Thyroid gland (tissue), 4 donors: ENCODE measurements at regions not wholly inside any gene's neighbourhood (a gene's known extent, or its start where the extent isn't known, plus 50 kb on each side); places are given as distances from the start of the nearest gene placed in this dataset.
"Not testable (repeated sequence)": the region's sequence is repeated elsewhere in the genome, so short reads cannot be mapped to it uniquely, and the experiment has no call there.

Source experiments
- POLR2A ChIP-seq, 2 donors: fragments of 450-650 bp; IDR thresholded peaks; one replicate each; pipeline ENCODE4 v1.6.1; 2017; ENCODE audit warnings: antibody characterized with exemption in 2 of 2, mild to moderate bottlenecking in 2 of 2, moderate library complexity in 1 of 2
- TF ChIP-seq, protein P1 (sequence below), 6 experiments: fragments of 200-600 bp in 3 of 6; fragments of 450-650 bp in 3 of 6; sonication (generic) in 3 of 6; IDR thresholded peaks; one replicate each; pipeline ENCODE4 v1.5.1; 2016 to 2019; ENCODE audit warnings: antibody characterized with exemption in 6 of 6, mild to moderate bottlenecking in 2 of 6, inconsistent platforms in 1 of 6, moderate library complexity in 1 of 6

DNA sequence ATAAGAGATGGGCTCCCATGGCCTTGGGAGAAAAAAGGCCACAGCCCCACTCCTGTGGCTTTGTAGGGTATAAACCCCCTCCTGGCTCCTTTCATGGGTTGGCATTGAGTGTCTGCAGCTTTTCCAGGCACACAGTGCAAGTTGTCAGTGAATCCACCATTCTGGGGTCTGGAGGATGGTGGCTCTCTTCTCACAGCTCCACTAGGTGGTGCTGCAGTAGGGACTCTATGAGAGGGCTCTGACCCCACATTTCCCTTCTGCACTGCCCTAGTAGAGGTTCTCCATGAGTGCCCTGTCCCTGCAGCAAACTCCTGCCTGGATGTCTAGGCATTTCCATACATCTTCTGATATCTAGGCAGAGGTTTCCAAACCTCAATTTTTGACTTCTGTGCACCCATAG, 136.5 kb upstream of the FRG2C start:
- TF ChIP-seq POLR2A (IDR thresholded peaks at IDR 0.05), result not testable (repeated sequence)
- TF ChIP-seq, protein P1, sequence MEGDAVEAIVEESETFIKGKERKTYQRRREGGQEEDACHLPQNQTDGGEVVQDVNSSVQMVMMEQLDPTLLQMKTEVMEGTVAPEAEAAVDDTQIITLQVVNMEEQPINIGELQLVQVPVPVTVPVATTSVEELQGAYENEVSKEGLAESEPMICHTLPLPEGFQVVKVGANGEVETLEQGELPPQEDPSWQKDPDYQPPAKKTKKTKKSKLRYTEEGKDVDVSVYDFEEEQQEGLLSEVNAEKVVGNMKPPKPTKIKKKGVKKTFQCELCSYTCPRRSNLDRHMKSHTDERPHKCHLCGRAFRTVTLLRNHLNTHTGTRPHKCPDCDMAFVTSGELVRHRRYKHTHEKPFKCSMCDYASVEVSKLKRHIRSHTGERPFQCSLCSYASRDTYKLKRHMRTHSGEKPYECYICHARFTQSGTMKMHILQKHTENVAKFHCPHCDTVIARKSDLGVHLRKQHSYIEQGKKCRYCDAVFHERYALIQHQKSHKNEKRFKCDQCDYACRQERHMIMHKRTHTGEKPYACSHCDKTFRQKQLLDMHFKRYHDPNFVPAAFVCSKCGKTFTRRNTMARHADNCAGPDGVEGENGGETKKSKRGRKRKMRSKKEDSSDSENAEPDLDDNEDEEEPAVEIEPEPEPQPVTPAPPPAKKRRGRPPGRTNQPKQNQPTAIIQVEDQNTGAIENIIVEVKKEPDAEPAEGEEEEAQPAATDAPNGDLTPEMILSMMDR (IDR thresholded peaks at IDR 0.05), result not testable (repeated sequence)
